Hematopoietic multipotent progenitor cell treated with erythropoietin and hydrocortisone succinate and interleukin-3 and kit ligand, for 6 days (in vitro differentiated cells): ENCODE measurements at regions not wholly inside any gene's neighbourhood (a gene's known extent, or its start where the extent isn't known, plus 50 kb on each side); places are given as distances from the start of the nearest gene placed in this dataset.
"Not testable (repeated sequence)": the region's sequence is repeated elsewhere in the genome, so short reads cannot be mapped to it uniquely, and the experiment has no call there.

ENCODE experiments used
- DNase-seq: peaks from one replicate; pipeline ENCODE4 v3.0.0-alpha.2; 2015

DNA sequence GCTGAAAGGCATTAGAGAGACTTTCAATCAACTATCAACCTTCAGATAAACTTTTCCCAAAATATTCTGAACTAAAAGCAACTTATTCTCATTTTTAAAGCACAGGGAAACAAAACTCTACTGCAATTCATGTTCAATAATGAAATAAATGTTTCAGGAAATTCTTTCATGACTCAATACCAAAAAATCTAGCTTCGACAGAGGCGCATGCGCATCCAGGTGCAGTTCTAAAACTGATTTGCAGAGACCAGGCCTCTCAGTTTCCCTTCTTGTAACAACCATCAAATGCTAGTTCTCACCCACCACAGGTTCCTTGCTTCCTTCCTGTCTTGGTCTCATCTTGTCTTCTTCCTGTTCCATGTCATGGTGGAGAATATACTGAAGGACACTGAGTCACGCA is 55.3 kb upstream of the NRBF2 start:
- DNase-seq = no peak

GRCh38 chr10:63072951-63073350 is 60.2 kb upstream of the NRBF2 start:
- DNase-seq = no peak

- DNase-seq = no peak
Measured at GRCh38 chr10:63071145-63071544, 62.0 kb upstream of the NRBF2 start.

DNA sequence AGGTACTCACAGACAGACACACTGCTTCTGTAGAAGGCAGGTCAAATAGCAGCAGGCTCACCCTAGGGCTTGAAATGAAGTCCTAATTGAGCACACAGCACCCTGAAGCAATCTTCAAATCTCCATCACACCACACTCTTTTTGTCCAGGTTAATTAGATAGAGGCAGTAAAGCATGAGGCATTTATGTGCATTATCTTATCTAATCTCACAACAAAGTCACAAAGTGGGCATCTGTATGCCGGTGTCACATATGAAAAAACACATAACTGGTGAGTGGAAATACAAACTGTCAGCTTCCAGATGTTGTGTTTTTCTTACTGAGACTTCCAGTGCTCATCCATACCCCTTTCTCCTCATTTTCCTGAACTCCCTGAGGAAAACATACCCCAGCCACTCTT is 63.8 kb upstream of the NRBF2 start:
- DNase-seq = no peak

- DNase-seq = peak; percentile 29
Measured at GRCh38 chr10:63068246-63068645, 64.9 kb upstream of the NRBF2 start.

- DNase-seq = no peak
Measured at GRCh38 chr10:63066606-63067005, 66.5 kb upstream of the NRBF2 start.

DNA sequence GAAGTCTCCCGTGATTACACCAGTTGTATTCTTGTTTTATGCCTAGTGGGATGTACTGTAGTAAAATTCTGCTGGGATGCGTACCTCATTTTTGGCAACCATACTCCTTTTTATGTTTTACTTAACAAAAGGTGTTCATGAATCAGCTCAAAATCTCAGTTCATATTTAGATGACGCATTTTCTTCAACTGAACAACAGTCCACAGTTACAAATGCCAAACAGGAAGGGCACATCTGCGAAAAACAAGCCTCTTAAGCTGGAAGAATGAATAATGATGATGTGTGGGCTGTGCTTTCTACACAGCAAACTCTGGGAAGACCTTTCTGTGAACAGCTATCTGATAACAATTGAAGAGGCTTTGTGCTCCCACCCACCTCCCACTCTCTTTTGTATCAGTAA is 68.4 kb upstream of the NRBF2 start:
- DNase-seq = no peak

DNA sequence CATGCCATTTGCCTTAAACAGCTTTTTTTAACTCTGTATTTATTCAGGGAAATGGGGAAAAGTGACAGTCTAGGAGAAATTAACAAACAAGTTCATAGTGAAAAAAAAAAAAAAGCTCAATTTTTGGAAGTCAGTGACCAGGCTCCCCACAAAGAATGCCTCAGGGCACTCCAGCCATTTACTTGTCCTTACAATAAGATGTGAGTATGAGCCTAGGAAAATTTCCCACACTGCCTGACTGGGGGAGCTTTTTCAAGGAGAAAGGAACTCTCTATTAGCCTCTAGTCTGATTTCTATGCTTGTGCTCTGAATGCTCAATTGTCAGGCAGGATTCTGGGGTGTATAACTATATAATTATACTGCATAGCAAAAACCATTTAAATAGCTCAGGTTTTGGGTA is 74.9 kb upstream of the NRBF2 start:
- no peak for DNase-seq

DNA sequence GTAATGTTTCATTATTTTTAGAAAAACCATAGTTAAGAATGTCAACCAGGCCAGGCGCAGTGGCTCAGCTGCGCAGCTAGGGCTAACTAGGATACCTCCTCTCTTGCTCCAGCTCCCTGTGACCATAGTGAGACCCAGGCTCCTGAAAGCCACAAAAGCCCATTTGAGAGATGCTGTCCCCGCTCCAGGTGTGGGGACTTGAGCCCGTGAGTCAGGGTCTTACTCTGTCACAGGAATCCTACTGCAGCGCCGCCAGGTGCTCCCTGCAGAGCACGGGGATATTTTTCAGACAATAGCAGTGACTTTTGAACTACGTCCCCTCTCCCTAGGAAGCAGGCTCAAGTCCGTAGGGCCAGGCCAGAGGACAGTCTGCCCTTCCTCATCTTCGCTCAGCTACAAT is 75.6 kb upstream of the NRBF2 start:
- DNase-seq = no peak

GRCh38 chr10:63055705-63056104 is 77.4 kb upstream of the NRBF2 start:
- DNase-seq = no peak

DNA sequence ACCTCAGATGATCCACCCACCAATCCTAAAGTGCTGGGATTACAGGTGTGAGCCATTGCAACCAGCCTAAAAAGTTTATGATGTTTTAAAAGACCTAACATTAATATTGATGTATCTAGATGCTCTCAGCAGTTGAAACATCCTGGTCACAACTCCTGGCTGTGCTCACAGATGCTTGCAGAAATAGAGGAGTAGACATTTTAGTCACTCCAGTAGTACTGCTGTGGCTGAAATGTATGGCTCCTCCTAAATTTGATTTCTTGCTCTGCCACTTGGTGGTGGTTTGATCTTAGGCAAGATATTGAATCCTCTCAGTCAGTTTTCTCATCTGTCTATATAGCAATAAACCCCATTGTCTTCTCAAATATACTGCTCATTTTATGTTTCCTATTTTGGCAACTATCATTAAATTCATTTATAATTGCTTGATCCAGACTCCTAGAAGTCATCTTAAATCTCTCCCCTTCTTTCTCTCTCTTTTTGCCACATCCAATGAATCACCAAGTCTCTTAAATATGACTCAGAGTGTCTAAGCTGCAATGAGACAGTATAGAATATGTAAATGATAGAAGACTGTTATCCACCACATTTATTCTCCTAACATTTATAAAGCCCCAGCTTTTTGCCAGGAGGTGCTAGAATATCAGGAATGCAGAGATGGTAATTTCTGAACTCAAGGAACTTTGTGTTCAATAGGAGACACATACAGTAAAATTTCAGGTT is 78.1 kb upstream of the NRBF2 start:
- no peak for DNase-seq

DNA sequence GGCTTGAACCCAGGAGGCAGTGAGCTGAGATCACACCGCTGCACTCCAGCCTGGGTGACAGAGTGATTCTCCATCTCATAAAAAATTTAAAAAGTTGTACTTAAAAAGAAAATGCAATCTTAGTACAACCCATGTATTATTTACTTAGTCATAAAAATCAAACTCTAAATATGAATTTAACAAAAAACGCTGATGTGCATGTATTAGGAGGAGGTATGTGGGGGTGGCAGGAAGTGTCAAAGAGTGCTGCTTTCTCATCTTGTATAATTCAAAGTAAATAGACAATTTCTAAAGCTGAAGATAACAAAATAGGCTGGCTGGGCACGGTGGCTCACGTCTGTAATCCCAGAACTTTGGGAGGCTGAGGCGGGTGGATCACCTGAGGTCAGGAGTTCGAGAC is 81.0 kb upstream of the NRBF2 start:
- DNase-seq = no peak

- no peak for DNase-seq
Measured at GRCh38 chr10:63042256-63042655, 90.9 kb upstream of the NRBF2 start.

GRCh38 chr10:63033616-63034185 is 99.4 kb upstream of the NRBF2 start:
- not testable (repeated sequence) for DNase-seq

DNA sequence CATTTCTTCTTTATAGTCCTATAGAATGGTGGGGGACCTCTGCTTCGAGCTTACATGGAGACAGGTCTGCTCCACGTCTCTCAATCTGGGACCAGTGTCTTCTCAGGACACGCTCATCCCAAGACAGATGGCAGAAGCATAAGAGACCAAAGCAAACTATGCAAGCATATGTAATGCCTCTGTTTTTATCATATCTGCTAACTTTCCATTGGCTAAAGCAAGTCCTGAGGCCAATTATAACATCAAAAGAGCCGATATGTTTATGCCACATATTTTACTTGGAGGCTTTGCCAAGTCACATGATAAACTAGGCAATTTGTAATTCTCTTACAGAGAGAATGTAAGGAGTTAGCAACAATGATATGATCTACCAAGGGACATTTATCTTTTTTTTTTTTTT is 102.6 kb upstream of the NRBF2 start:
- DNase-seq = no peak

GRCh38 chr10:63027531-63027930 is 105.6 kb upstream of the NRBF2 start:
- DNase-seq = no peak

- no peak for DNase-seq
Measured at GRCh38 chr10:63021225-63021624, 111.9 kb upstream of the NRBF2 start.

DNA sequence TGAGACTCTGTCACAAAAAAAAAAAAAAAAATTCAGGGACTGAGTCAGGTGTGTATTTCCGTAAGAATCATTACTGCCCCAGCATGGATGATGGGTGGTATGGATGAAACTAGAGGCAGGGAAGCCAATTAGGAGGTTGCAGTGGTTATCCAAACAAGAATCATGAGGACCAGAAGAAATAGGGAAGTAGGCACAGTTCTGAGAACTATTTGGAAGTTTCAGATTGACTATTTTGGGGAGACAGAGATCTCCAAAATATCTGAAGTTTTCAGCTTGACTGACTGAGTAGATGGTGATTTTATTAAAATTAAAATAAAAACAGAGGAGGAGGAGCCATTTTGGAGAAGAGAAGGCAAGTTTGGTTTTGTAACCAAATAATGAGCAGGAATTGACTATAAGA is 119.4 kb upstream of the NRBF2 start:
- DNase-seq = no peak

- DNase-seq = no peak
Measured at GRCh38 chr10:63012623-63013022, 120.5 kb upstream of the NRBF2 start.

- DNase-seq = no peak
Measured at GRCh38 chr10:63010203-63010602, 122.9 kb upstream of the NRBF2 start.

GRCh38 chr10:63008491-63008890 is 124.6 kb upstream of the NRBF2 start:
- no peak for DNase-seq

DNA sequence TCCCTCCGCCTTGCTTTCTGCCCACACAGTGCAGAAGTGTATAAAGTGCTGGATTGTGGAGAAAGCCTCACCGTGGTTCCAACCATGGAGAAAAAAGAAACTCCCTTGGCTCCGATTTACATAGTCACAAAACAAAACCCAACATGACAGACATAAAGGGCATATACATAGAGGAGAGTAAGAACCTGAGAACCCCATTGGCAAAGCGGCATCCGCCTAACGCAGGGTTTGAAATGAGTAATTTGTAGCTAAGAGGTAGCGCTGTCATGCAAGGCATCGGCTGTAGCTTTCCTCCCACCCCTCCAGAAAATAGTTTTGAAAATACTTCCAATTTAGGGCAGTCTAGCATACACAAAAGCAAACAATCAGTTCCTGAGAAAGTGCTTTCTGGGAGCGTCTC is 126.0 kb upstream of the NRBF2 start:
- no peak for DNase-seq

DNA sequence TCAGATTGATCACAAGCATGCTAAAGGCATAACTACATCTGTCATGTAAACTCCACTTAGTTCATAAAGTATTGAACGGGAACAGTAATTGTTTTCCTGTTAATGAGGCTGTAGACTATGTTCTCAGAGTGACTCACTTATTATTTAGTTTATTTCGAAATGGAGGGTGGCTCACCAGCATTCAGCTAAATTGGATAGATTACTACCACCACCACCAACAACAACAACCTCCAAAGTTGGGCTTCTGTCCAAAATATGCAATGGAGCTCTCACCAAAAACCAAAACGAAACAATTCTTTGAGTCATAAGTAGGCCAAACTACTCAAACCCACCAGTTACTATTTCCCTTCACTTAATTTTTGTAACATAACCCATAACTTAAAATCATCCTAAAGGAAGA is 127.9 kb upstream of the NRBF2 start:
- DNase-seq = no peak

GRCh38 chr10:63003816-63004453 is 129.2 kb upstream of the NRBF2 start:
- DNase-seq = peak; percentile 36

DNA sequence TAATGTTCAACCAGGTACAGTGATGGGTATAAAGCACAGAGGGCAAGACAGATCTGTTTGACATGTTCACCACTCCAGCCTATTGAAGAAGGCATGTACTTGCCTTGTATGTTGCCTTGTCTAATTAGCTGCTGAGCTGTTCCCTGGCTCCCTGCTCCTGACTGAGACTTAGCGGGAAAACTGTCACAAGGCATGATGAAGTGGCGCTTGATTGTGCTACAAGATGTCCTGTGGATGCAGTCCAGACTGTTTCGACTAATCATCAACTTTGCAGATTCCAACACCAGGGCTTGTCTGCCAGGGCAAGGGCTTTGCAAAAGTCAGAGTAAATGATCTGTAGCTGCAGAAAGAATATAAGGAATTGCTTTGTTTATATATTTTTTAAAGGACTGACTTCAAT is 136.2 kb upstream of the NRBF2 start:
- no peak for DNase-seq
